ENCODE measurements at regions not wholly inside any gene's neighbourhood (a gene's known extent, or its start where the extent isn't known, plus 50 kb on each side); places are given as distances from the start of the nearest gene placed in this dataset.
"Not testable (repeated sequence)": the region's sequence is repeated elsewhere in the genome, so short reads cannot be mapped to it uniquely, and the experiment has no call there.

- ATAC-seq (replicated peaks; ENCODE audit: extremely low read depth, poor library complexity, severe bottlenecking) (no peak), DNase-seq (ENCODE audit: low spot score in 2 of 2) (no peak)
- Mint-ChIP-seq H3K27me3 (peaks cover 35% of the 10 kb centered on the region), H3K27ac (ENCODE audit: low read depth) (no peak overlapping the region), H3K4me1 (no peaks in the 10 kb centered on the region), H3K9me3 (no peaks in the 10 kb centered on the region), H3K36me3 (ENCODE audit: insufficient read depth) (no peaks in the 10 kb centered on the region), H3K4me3 (no peak overlapping the region)
Observed at GRCh38 chrY:7850191-7850590, 938.6 kb upstream of the AMELY start.

- DNase-seq (ENCODE audit: low spot score in 2 of 2) (no peak), ATAC-seq (replicated peaks; ENCODE audit: extremely low read depth, poor library complexity, severe bottlenecking) (no peak)
- Mint-ChIP-seq H3K4me3 (no peak overlapping the region), H3K27me3 (peaks cover 54% of the 10 kb centered on the region), H3K4me1 (no peaks in the 10 kb centered on the region), H3K9me3 (peaks cover 8% of the 10 kb centered on the region), H3K36me3 (ENCODE audit: insufficient read depth) (no peaks in the 10 kb centered on the region), H3K27ac (ENCODE audit: low read depth) (no peak overlapping the region)
Observed at GRCh38 chrY:7845776-7846175, 934.2 kb upstream of the AMELY start.

GRCh38 chrY:7837046-7837445, 925.5 kb upstream of the AMELY start:
- Mint-ChIP-seq H3K27me3 (peaks cover 41% of the 10 kb centered on the region), H3K36me3 (ENCODE audit: insufficient read depth) (no peaks in the 10 kb centered on the region), H3K4me1 (no peaks in the 10 kb centered on the region), H3K4me3 (no peak overlapping the region), H3K9me3 (no peaks in the 10 kb centered on the region), H3K27ac (ENCODE audit: low read depth) (no peak overlapping the region)
- DNase-seq (ENCODE audit: low spot score in 2 of 2) (no peak), ATAC-seq (replicated peaks; ENCODE audit: extremely low read depth, poor library complexity, severe bottlenecking) (no peak)

- Mint-ChIP-seq H3K9me3 (no peaks in the 10 kb centered on the region), H3K27me3 (peaks cover 34% of the 10 kb centered on the region), H3K4me3 (no peak overlapping the region), H3K4me1 (no peaks in the 10 kb centered on the region), H3K36me3 (ENCODE audit: insufficient read depth) (no peaks in the 10 kb centered on the region), H3K27ac (ENCODE audit: low read depth) (no peak overlapping the region)
- no peak for DNase-seq (ENCODE audit: low spot score in 2 of 2)
- ATAC-seq (replicated peaks; ENCODE audit: extremely low read depth, poor library complexity, severe bottlenecking): no peak
Observed at GRCh38 chrY:7836366-7836765, 924.8 kb upstream of the AMELY start.

- DNase-seq (ENCODE audit: low spot score in 2 of 2): no peak
- Mint-ChIP-seq H3K4me1 (no peaks in the 10 kb centered on the region), H3K4me3 (no peak overlapping the region), H3K27me3 (peaks cover 25% of the 10 kb centered on the region), H3K36me3 (ENCODE audit: insufficient read depth) (no peaks in the 10 kb centered on the region), H3K27ac (ENCODE audit: low read depth) (no peak overlapping the region), H3K9me3 (no peaks in the 10 kb centered on the region)
- no peak for ATAC-seq (replicated peaks; ENCODE audit: extremely low read depth, poor library complexity, severe bottlenecking)
Observed at GRCh38 chrY:7835416-7835815, 923.9 kb upstream of the AMELY start.

- DNase-seq (ENCODE audit: low spot score in 2 of 2): no peak
- Mint-ChIP-seq H3K9me3 (no peaks in the 10 kb centered on the region), H3K36me3 (ENCODE audit: insufficient read depth) (no peaks in the 10 kb centered on the region), H3K27ac (ENCODE audit: low read depth) (no peak overlapping the region), H3K4me3 (no peak overlapping the region), H3K4me1 (no peaks in the 10 kb centered on the region), H3K27me3 (peaks cover 23% of the 10 kb centered on the region)
- no peak for ATAC-seq (replicated peaks; ENCODE audit: extremely low read depth, poor library complexity, severe bottlenecking)
Observed at GRCh38 chrY:7834284-7834683, 922.7 kb upstream of the AMELY start.

- not testable (repeated sequence) for H3K4me1 Mint-ChIP-seq; H3K36me3 Mint-ChIP-seq (ENCODE audit: insufficient read depth); H3K4me3 Mint-ChIP-seq; DNase-seq (ENCODE audit: low spot score in 2 of 2); H3K27ac Mint-ChIP-seq (ENCODE audit: low read depth); ATAC-seq (replicated peaks; ENCODE audit: extremely low read depth, poor library complexity, severe bottlenecking); H3K9me3 Mint-ChIP-seq
- H3K27me3 Mint-ChIP-seq: peaks cover 13% of the 10 kb centered on the region
Observed at GRCh38 chrY:7830881-7831280, 919.3 kb upstream of the AMELY start.

GRCh38 chrY:7826533-7826932, 915.0 kb upstream of the AMELY start:
- Mint-ChIP-seq H3K4me1 (no peaks in the 10 kb centered on the region), H3K27ac (ENCODE audit: low read depth) (no peak overlapping the region), H3K4me3 (no peak overlapping the region), H3K27me3 (no peaks in the 10 kb centered on the region), H3K36me3 (ENCODE audit: insufficient read depth) (no peaks in the 10 kb centered on the region), H3K9me3 (no peaks in the 10 kb centered on the region)
- ATAC-seq (replicated peaks; ENCODE audit: extremely low read depth, poor library complexity, severe bottlenecking) (no peak), DNase-seq (ENCODE audit: low spot score in 2 of 2) (no peak)

GRCh38 chrY:7825874-7826273, 914.3 kb upstream of the AMELY start:
- Mint-ChIP-seq H3K27ac (ENCODE audit: low read depth) (no peak overlapping the region), H3K27me3 (no peaks in the 10 kb centered on the region), H3K36me3 (ENCODE audit: insufficient read depth) (peaks cover 1% of the 10 kb centered on the region), H3K4me3 (no peak overlapping the region), H3K9me3 (no peaks in the 10 kb centered on the region), H3K4me1 (no peaks in the 10 kb centered on the region)
- ATAC-seq (replicated peaks; ENCODE audit: extremely low read depth, poor library complexity, severe bottlenecking) (no peak), DNase-seq (ENCODE audit: low spot score in 2 of 2) (no peak)

- peaks cover 1% of the 10 kb centered on the region for H3K36me3 Mint-ChIP-seq (ENCODE audit: insufficient read depth)
Observed at GRCh38 chrY:7821295-7822035, 909.9 kb upstream of the AMELY start.

GRCh38 chrY:7818924-7819323, 907.4 kb upstream of the AMELY start:
- no peaks in the 10 kb centered on the region for H3K27me3 Mint-ChIP-seq
- no peaks in the 10 kb centered on the region for H3K4me1 Mint-ChIP-seq
- no peak for ATAC-seq (replicated peaks; ENCODE audit: extremely low read depth, poor library complexity, severe bottlenecking)
- no peaks in the 10 kb centered on the region for H3K9me3 Mint-ChIP-seq
- H3K36me3 Mint-ChIP-seq (ENCODE audit: insufficient read depth): peaks cover 1% of the 10 kb centered on the region
- H3K27ac Mint-ChIP-seq (ENCODE audit: low read depth): no peak overlapping the region
- H3K4me3 Mint-ChIP-seq: no peak overlapping the region
- no peak for DNase-seq (ENCODE audit: low spot score in 2 of 2)

More at GRCh38 chrY:7821295-7822035, 909.9 kb upstream of the AMELY start:
- Mint-ChIP-seq H3K27me3 (no peaks in the 10 kb centered on the region), H3K9me3 (no peaks in the 10 kb centered on the region), H3K4me1 (no peaks in the 10 kb centered on the region), H3K27ac (ENCODE audit: low read depth) (no peak overlapping the region), H3K4me3 (no peak overlapping the region)
- DNase-seq (ENCODE audit: low spot score in 2 of 2) (no peak), ATAC-seq (replicated peaks; ENCODE audit: extremely low read depth, poor library complexity, severe bottlenecking) (no peak)

- no peak for ATAC-seq (replicated peaks; ENCODE audit: extremely low read depth, poor library complexity, severe bottlenecking)
- peaks cover 1% of the 10 kb centered on the region for H3K36me3 Mint-ChIP-seq (ENCODE audit: insufficient read depth)
- H3K4me3 Mint-ChIP-seq: no peak overlapping the region
- no peaks in the 10 kb centered on the region for H3K4me1 Mint-ChIP-seq
- H3K27me3 Mint-ChIP-seq: no peaks in the 10 kb centered on the region
- no peak overlapping the region for H3K27ac Mint-ChIP-seq (ENCODE audit: low read depth)
- no peaks in the 10 kb centered on the region for H3K9me3 Mint-ChIP-seq
- no peak for DNase-seq (ENCODE audit: low spot score in 2 of 2)
Observed at GRCh38 chrY:7816567-7816966, 905.0 kb upstream of the AMELY start.

GRCh38 chrY:7815921-7816320, 904.4 kb upstream of the AMELY start:
- Mint-ChIP-seq H3K27me3 (no peaks in the 10 kb centered on the region), H3K4me1 (no peaks in the 10 kb centered on the region), H3K4me3 (no peak overlapping the region), H3K27ac (ENCODE audit: low read depth) (no peak overlapping the region), H3K9me3 (no peaks in the 10 kb centered on the region), H3K36me3 (ENCODE audit: insufficient read depth) (no peaks in the 10 kb centered on the region)
- DNase-seq (ENCODE audit: low spot score in 2 of 2): no peak
- ATAC-seq (replicated peaks; ENCODE audit: extremely low read depth, poor library complexity, severe bottlenecking): no peak
